ENCODE measurements at regions not wholly inside any gene's neighbourhood (a gene's known extent, or its start where the extent isn't known, plus 50 kb on each side); places are given as distances from the start of the nearest gene placed in this dataset.

GRCh38 chr2:223500709-223501108 is 101.5 kb downstream of the SCG2 start:
- no TSS peak for BruUV-seq (replicated peaks)
- Histone ChIP-seq H2AFZ (ENCODE audit: control insufficient read depth, low read depth, low read length) (no peak overlapping the region), H3K27me3 (replicated peaks in 1 of 2; ENCODE audit: control insufficient read depth in 2 of 2, insufficient read depth in 2 of 2, low read length in 1 of 2) (no peaks in the 10 kb centered on the region), H3K79me2 (ENCODE audit: control insufficient read depth, insufficient read depth, low read length) (no peaks in the 10 kb centered on the region), H3K9me3 (replicated peaks; ENCODE audit: control insufficient read depth, insufficient read depth, low read length) (no peaks in the 10 kb centered on the region), H3K4me2 (ENCODE audit: control insufficient read depth, insufficient read depth) (no peak overlapping the region), H3K4me3 (no peak overlapping the region), H4K20me1 (ENCODE audit: control insufficient read depth, insufficient read depth) (no peaks in the 10 kb centered on the region), H3K36me3 (ENCODE audit: control insufficient read depth in 2 of 2, insufficient read depth in 2 of 2, low read length in 1 of 2) (no peaks in the 10 kb centered on the region), H3K27ac (ENCODE audit: control insufficient read depth, insufficient read depth) (no peak overlapping the region), H3K4me1 (ENCODE audit: control insufficient read depth, insufficient read depth, low read length) (no peaks in the 10 kb centered on the region), H3K9ac (ENCODE audit: control insufficient read depth, insufficient read depth, low read length) (no peak overlapping the region)
- ATAC-seq = no peak
- ChIA-PET CTCF (interaction anchor here (1.0 kb wide), 1 partner anchor 10 kb away, joined by 3 read pairs; no protein-coding TSS in a partner anchor), POLR2A (no interaction called here), SMC1A (ENCODE audit: uncharacterized antibody, unreplicated experiment) (no interaction called here), RAD21 (ENCODE audit: unreplicated experiment) (no interaction called here)
- intact Hi-C loops (cut with micrococcal nuclease; ENCODE audit: unreplicated experiment) (no loop called here), in situ Hi-C loops (cut with MboI) (no loop called here)
- no peak for FAIRE-seq
- no peak for TF ChIP-seq ZNF274 (IDR thresholded peaks at IDR 0.05; ENCODE audit: insufficient read depth, insufficient read length)
- no peak for TF ChIP-seq BRCA1 (IDR thresholded peaks at IDR 0.05; ENCODE audit: low read depth, low read length)
- no peak for TF ChIP-seq SREBF2 (IDR thresholded peaks at IDR 0.05; ENCODE audit: low read length)
- TF ChIP-seq BCLAF1 (IDR thresholded peaks at IDR 0.05) = no peak
- no peak for TF ChIP-seq RAD21 (IDR thresholded peaks at IDR 0.05; ENCODE audit: insufficient read depth, low read depth, low read length)
- TF ChIP-seq WRNIP1 (IDR thresholded peaks at IDR 0.05; ENCODE audit: borderline replicate concordance, low read depth, low read length) = no peak
- no peak for TF ChIP-seq TBL1XR1 (IDR thresholded peaks at IDR 0.05; ENCODE audit: low read depth, low read length)
- no peak for TF ChIP-seq DPF2 (IDR thresholded peaks at IDR 0.05)
- TF ChIP-seq HDGF (IDR thresholded peaks at IDR 0.05) = no peak
- no peak for TF ChIP-seq RBBP5 (conservative IDR thresholded peaks at IDR 0.05)
- no peak for DNase-seq (ENCODE audit: low read depth, low spot score)
- 48% methylated on average over 6 of the region's 6 CpGs for WGBS (ENCODE audit: insufficient coverage, insufficient replicate concordance, low lambda C conversion rate, missing lambda C conversion rate)

Data from GM12878 (cell line).